Mucosa of gallbladder (tissue), 1 donor: ENCODE measurements at regions not wholly inside any gene's neighbourhood (a gene's known extent, or its start where the extent isn't known, plus 50 kb on each side); places are given as distances from the start of the nearest gene placed in this dataset.

Source experiments
- DNase-seq: peaks from one replicate; pipeline ENCODE4 v3.0.0-alpha.2; 2020; ENCODE audit warnings: low spot score
- donor health status: DM: no; HTN: no; CAD: no.

DNA sequence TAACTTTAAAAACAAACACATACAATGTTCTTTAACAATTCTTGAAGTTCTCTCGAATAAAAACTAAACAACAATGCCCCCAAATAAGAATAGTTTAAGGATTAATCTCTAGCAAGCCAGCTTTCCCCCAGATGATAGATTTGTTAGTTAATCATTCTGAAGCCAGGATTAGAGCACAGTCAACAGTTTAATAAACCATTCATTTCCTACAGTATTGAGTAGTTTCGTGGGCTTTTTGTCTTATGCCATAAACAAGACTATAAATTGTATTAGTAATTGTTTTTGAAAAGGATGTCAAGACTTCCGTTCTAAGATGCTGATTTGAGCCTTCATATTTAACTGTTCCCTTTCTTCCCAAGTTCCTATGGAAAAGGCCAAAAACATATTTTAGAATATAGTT lies 136.6 kb downstream of the PIK3R1 start:
- DNase-seq: no peak

DNA sequence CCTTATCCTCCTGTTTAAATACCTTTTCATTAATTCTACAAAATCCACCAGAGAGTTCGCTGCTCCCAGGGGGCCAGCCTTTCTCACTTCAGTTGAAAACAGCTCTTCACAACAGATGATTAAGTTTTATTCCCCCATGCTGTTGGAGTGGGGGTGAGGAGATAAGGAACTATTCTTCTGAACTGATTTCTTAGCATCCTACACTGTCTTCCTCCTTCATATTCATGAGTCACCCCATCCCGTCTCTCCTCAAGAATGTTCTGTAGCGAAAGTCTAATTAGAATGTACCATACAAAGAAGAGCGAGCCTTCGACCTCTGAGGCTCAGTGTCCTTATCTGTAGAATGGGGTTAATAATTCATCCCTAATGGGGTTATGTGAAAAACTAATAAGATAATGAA lies 138.0 kb downstream of the PIK3R1 start:
- no peak for DNase-seq

DNA sequence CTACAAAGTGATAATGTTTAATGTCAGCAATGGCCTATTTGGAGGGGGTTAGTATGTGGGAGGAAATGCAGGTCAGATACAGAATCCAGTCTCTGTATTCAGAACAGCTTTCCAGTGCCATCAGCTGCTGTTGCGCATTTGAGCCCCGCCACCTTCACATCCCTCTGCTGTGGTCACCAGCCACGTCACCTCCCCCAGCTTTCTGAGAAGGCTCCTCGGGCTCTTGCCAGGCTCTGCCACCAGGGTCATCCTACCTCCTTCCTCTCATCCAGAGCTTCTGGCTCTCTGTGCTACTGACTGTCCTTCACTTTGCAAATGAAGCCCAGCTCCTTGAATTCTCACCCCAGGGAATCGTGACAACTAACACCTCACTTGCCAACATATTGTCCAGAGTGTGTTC lies 138.8 kb downstream of the PIK3R1 start:
- no peak for DNase-seq

DNA sequence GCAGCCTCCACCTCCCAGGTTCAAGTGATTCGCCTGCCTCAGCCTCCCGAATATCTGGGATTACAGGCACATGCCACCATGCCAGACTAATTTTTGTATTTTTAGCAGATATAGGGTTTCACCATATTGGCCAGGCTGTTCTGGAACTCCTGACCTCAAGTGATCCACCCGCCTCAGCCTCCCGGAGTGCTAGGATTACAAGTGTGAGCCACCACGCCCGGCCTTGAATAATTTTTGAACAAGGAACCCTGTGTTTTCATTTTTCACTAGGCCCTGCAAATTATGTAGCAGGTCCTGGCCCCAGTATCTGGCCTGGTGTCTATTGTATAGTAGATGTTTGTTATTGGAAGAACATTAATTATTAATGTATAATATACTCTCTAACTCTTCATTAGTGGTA lies 140.7 kb downstream of the PIK3R1 start:
- no peak for DNase-seq

DNA sequence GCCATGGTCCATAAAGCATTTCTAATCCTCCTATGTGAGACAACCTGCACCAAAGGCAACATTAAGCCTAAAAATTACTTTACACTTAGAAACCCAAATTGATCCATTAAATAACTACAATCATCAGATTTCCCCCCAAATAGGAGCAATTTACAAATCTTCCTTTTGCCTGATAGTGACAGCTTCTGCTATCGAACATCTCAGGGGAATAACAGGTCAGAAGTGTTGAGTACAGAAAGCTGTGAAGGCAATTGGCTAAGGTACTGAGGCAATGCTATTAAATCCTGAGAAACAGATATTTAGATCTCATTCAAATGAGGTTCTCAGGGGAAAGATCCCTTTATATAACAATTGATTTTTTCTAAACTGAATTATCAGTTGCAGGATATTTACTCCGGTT lies 141.1 kb downstream of the PIK3R1 start:
- no peak for DNase-seq

DNA sequence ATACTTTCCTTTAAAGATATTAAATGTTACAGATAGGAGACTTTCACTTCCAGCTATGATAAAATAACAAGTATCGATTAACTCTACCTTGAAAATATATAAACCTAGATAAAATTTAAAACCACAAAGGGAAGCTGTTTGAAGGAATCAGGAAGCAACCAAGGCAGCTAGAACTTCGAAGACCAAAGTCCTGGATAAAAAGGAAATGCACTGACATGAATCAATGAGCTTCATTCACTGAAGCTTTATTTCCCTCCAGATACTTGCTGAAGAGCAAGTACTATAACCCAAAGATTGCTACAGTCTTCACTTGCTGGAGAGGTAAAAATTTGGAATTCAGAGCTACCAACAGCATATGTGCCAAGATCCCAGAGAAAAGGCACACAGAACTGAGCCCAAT lies 144.1 kb downstream of the PIK3R1 start:
- DNase-seq: no peak

DNA sequence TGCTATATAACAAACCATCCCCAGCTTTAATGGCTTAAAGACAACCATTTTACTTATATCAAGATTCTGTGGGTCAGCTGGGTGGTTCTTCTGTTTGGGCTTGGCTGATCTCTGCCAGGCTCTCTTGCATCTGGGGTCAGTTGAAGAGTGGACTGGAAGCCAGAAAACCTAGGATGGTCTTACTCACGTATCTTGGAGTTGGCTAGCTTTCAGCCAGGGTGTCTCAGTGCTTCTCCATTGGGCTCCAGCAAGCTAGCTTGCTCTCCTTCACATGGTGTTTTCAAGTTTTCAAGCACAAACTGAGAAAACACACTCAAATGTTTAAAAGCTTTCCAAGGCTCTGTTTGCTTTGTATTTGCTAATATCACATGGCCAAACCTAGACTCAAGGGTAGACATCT lies 146.8 kb downstream of the PIK3R1 start:
- DNase-seq: no peak

DNA sequence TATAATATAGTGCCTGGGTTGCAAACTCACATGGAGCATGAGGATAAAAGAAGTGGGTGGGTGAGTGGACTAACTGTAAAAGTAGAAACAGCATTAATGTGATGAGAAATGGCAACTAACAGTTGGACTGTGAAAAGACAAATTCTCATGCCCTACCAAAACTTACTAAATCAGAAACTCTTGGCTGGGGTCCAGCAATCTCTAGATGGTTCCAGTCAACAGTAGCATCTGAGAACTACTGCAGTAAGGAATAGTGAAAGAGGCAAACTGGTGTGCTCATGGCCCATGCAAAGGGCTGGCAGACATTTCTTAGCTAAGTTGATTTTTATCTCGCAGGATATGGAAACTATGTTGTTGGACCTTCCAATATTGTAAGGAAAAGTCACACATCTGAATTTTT lies 150.3 kb downstream of the PIK3R1 start:
- peak; percentile 5 for DNase-seq

DNA sequence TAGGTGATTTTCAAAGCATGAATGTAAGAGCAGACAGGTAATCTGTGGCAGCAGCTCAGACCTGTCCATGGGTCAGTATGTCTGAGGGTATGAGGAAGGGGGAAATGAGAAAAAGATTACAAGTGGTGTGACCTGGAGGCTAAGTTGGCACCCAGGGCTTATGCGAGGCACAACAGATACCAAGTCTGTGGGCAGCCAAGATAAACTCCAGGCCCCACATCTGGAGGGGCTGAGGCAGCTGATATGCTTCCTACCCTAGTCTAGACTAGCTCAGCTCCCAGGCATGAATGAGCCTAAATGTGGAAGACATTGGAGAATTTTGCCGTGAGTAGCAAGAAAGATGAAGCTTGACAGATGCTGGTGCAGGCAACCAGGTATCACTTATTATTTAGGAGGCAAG lies 151.7 kb downstream of the PIK3R1 start:
- DNase-seq: peak; percentile 4

DNA sequence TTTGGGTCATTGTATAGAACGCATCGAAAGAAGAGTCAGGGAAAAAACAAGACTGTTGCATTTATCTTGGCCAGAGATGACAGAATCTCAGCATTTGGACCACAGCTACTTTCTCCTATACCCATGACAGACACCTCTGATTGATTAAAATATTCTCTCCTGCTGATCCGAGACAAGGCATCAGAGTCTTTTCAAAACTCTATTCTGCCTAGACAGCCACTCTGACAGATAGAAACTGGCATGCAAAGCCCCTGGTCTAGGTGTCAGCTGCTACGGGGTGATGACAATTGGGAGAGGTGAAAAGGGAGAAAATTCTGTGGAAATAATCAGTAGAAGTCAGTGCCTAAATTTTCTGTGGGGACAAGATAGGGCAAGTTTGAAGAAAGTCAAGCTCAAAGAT lies 152.2 kb downstream of the PIK3R1 start:
- DNase-seq: no peak

DNA sequence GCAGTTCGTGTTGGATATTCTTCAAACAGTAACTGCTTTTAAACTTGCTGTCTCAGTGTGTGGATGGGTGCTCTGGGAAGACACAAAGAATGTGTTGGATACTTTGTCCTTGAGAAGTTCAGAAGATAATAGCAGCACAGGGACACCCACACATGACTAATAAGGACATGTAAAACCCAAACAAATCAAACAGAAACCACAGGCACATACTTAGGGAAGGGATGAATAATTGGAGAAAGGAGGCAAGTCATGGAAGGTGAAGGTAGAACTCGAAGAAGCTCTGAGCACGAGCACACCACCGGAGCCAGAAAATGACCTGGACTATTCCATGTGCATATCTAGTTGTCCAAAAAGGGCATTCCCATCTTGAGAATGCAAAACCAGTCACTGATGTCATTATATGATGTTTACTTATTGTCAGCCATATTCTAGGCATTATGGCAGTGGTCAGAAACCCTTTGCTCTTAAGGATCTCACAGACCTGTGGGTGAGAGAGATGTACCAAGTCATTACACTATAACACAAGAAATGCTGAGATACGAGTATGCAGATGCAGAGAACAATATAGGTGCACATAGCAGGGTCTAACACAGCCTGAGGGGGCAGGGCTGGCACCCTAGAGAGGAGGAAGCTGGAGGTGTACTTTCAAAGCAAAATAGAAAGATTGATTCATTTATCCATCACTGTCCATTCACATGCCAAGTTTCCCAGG lies 152.9 kb downstream of the PIK3R1 start:
- DNase-seq: no peak

DNA sequence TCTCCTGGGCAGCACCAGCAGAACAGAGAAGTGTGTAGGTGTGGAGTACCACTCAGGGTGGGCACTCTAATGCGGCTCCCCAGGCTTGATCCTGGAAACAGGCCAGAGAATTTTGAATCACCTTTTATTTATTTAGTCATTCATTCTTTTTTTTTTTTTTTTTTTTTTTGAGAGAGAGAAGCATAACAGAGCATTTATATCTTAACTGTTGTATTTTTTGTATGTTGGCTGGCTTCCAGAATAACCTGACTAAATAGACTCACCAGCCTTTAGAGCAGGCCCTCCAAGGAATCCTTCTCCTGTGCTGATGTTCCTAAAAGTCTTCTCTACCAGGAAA lies 153.4 kb downstream of the PIK3R1 start:
- no peak for DNase-seq

DNA sequence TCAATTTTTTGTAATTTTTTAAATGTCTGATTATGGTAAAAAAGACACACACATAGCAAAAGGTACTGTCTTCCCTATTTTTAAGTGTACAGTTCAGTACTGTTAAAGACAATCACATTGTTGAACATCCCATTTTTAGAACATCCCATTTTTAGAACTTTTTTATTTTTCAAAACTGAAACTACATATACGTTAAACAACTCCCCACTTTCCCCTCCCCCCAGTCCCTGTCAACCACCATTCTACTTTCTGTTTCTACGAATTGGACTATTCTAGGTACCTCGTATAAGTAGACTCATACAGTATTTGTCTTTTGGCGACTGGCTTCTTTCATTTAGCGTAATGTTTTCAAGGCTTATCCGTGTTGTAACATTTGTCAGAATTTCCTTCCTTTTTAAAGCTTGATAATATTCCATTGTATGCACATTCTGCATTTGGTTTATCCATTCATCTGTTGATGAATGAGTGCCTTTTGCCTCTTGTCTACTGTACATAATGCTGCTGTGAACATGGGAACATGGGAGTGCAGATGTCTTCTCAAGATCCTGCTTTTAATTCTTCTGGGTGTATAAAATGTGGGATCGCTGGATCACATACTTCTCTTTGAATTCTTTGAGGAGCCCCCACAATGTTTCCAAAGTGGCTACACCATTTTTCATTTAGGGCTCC lies 154.0 kb downstream of the PIK3R1 start:
- DNase-seq: no peak

DNA sequence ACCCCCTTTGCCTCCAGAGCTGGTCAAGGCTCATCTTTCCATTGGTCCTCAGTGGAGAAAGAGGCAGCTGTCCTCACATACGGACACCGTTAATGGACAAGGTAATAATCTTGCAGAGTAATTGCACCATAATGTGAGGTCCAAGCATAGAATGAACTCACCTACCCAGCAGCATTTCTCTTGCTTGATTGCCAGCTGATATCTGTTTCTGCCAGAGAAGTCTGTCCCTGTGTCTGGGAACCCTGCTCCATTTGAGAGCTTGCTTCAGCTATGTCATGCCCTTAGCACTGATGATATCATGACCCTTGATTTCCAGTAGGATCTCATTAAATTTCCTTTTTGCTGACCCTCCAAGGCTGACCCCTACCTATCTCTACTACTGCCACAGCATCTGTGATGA lies 154.6 kb downstream of the PIK3R1 start:
- no peak for DNase-seq

DNA sequence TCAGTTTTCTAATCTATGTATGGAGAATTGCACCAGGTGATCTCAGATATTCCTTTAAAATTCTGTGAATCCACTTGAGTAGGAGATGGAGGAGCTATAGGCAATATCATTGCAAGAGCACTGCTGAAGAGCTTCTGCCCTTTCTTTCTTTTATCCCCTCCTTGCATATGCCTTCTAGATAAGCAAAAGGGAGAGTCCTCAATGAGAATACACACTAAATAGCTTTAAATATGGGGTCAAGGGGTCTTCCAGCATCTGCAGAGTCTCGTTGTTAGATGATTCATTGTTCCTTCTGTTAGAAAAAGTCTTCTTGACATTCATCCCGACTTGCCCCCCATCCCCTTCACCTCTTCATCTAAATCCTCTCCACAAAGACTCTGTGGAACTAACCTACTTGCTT lies 156.1 kb downstream of the PIK3R1 start:
- DNase-seq: no peak

DNA sequence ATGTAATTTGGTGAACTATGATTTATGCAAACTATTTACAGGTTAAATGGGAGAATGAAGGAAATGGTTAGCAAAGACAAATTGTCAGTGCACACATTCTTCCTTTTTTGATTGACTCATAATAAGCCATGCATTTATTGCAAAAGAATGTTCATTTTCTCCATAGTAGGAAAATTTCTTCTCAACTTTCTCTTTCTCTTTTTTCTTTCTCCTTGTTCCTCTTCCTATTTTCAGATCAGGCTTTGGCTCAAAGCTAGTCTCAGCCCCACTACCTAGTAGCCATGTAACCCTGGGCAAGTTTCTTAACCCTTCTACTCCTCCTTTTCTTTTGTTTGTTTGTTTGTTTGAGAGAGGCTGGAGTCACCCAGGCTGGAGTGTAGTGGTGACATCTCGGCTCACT lies 156.6 kb downstream of the PIK3R1 start:
- no peak for DNase-seq

DNA sequence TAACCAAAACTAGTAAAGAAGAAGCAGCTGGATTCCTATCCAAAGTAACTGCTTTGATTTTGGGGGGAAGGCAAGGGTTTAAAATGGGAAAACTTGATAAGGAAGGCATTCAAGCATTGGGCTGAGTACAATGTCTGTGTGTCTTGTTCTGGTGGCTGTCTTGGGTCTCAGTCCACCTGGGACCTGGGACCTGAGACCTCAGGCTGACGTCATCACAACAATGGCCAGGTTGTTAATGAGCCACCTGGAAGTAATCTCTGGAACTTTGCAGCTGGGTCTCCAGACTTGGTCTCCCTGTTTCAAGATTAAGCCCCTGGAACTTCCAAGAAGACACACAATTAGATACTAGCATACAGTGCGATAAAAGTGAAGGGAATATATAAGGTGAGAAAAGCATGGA lies 157.5 kb downstream of the PIK3R1 start:
- DNase-seq: no peak

DNA sequence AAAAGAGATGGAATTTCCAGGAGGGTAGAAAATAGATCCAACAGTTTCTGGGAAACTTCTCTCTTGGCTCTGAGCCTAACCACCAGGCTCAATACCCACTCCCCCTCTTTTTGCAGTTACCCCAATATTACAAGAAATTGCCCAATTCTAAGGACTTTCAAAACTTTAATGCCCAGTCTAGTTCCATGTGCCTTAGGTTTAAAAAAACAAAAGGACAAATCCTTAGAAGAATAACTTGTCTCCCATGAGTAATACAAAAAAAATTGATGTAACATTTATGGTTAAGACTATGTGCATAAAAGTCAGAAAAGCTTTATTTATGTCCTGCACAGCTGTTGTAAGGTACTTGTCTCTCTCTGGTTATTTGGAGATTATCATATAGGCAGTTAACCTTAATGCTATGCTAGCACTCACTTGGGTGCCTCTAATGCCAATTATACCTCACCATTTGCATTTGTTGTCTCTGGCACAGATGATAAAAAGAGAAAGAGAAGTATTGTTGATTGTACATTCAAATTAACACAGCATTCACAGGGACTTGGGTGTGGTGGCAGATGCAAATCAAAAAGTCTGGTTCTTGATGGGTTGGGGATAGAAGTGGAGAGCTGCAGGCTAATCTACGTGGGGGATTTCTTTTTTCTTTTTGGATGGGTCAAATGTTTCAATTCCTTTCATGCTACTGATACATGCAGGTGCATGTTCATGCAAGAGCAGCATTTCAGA lies 159.4 kb downstream of the PIK3R1 start:
- DNase-seq: no peak

DNA sequence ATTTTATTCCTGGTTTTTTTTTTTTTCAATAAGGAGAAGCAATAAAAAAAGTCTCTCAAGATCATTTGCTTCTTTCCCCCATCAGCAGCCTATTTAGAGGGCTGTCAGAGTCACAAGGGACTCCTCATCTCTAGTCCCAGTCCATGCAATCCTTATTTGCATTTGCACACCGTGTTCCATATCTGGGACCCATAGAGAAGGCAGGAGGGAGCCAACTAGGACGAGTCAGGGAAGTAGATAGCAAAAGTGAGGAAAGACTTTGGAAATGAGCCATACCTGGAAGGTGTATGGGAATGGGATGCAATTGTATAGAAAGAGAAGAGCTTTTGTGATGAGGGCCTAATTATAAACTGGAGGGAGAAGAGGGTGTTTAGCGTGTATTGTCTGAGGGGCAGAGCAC lies 160.0 kb downstream of the PIK3R1 start:
- DNase-seq: no peak

DNA sequence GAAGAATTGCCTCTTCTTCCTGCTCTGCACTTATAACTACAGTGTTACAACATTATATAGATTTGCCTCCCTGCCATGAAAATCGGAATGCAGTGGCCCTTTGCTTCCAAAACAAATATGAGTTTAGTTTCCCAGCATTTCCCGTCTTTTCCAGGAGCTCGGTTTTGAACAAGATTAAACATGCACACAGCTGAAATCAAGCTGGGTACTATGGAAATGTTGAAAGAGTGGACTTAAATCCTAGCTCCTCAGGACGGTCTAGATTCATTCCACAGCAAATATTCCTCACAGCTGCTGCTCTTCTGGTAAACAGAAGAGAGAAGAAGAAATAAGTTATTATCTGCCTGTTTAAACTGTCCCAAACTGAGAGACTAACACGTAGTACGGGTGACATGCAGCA lies 161.4 kb downstream of the PIK3R1 start:
- no peak for DNase-seq

DNA sequence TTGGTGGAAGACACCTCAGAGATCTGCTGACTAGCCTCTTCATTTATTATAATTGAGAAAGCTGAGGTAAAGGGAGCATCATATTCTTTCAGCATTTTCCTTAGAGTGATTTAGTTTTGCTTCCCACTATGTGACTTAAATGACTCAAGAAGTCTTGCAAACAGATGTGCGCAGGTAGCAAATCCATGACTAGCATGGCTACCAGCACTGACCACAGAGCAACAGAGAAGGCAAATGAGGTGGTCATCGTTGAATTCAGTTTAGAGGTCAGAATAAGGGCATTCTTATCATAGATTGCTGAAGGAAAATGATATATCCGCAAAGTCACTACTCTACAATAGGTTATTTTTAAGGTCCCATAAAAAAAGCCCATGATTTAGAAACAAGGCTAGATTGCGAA lies 162.2 kb downstream of the PIK3R1 start:
- DNase-seq: no peak

DNA sequence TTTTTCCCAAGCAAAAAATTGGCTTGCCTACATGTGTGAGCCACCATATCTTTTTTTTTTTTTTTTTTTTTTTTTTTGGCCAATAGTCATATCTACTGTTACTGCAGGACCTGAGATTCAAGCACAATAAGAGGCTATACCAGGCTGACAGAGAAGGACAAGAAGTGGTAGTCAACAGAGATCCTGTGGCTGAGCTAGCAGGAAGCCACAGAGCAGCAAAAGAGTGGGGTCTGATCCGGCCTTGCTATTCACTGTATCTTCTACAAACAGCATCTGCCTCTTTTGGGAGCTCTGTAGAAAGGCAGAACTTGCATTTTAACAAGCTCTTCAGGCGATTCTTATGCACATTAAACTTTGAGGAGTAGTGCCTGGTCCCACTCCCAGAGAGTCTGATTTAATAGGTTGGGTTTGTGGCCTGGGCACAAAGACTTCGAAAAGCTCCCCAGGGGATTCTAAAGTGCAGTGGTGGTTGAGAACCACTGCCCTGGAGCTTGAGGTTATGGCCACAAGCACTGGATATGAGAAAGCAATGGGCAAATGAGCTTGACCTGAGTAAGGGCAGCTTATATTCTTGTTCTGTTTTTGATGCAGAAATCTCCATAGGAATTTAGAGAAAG lies 162.8 kb downstream of the PIK3R1 start:
- DNase-seq: no peak
